Stimulated activated CD4-positive, alpha-beta T cell treated with anti-CD3 and anti-CD28 coated beads, Interleukin-4, amount 100 ng/mL, for 1 hour (primary cell): ENCODE measurements at regions not wholly inside any gene's neighbourhood (a gene's known extent, or its start where the extent isn't known, plus 50 kb on each side); places are given as distances from the start of the nearest gene placed in this dataset.
"Not testable (repeated sequence)": the region's sequence is repeated elsewhere in the genome, so short reads cannot be mapped to it uniquely, and the experiment has no call there.

ENCODE experiments used
- DNase-seq: peaks from one replicate; pipeline ENCODE4 v3.0.0-alpha.2; 2020

- no peak for DNase-seq
These were observed 74.0 kb downstream of the GATA3 start for GRCh38 chr10:8128511-8128910.

- DNase-seq: no peak
These were observed 75.0 kb downstream of the GATA3 start for GRCh38 chr10:8129438-8129837.

GRCh38 chr10:8130973-8131911, 76.8 kb downstream of the GATA3 start:
- peak; percentile 6 for DNase-seq

GRCh38 chr10:8133146-8133545, 78.7 kb downstream of the GATA3 start:
- DNase-seq: no peak

GRCh38 chr10:8136736-8137135, 82.2 kb downstream of the GATA3 start:
- DNase-seq: no peak

- DNase-seq: peak; percentile 26
These were observed 82.8 kb downstream of the GATA3 start for GRCh38 chr10:8137272-8137681.

GRCh38 chr10:8137726-8138125, 83.2 kb downstream of the GATA3 start:
- DNase-seq: no peak

GRCh38 chr10:8138471-8138870, 84.0 kb downstream of the GATA3 start:
- DNase-seq: no peak

GRCh38 chr10:8144496-8144895, 90.0 kb downstream of the GATA3 start:
- no peak for DNase-seq

GRCh38 chr10:8146650-8147049, 92.2 kb downstream of the GATA3 start:
- DNase-seq: no peak

GRCh38 chr10:8149991-8150390, 95.5 kb downstream of the GATA3 start:
- DNase-seq: no peak

GRCh38 chr10:8150401-8150905, 96.0 kb downstream of the GATA3 start:
- no peak for DNase-seq

- DNase-seq: no peak
These were observed 96.6 kb downstream of the GATA3 start for GRCh38 chr10:8151086-8151485.

- DNase-seq: no peak
These were observed 102.4 kb downstream of the GATA3 start for GRCh38 chr10:8156918-8157317.

GRCh38 chr10:8158193-8159071, 103.9 kb downstream of the GATA3 start:
- DNase-seq: no peak

- DNase-seq: no peak
These were observed 105.1 kb downstream of the GATA3 start for GRCh38 chr10:8159341-8160165.

- no peak for DNase-seq
These were observed 109.3 kb downstream of the GATA3 start for GRCh38 chr10:8163824-8164223.

GRCh38 chr10:8164640-8165039, 110.2 kb downstream of the GATA3 start:
- DNase-seq: not testable (repeated sequence)

- DNase-seq: no peak
These were observed 114.3 kb downstream of the GATA3 start for GRCh38 chr10:8168836-8169235.

- no peak for DNase-seq
These were observed 116.5 kb downstream of the GATA3 start for GRCh38 chr10:8171008-8171407.

GRCh38 chr10:8172604-8173003, 118.1 kb downstream of the GATA3 start:
- no peak for DNase-seq

GRCh38 chr10:8173243-8173865, 118.9 kb downstream of the GATA3 start:
- DNase-seq: no peak
